ENCODE measurements at regions not wholly inside any gene's neighbourhood (a gene's known extent, or its start where the extent isn't known, plus 50 kb on each side); places are given as distances from the start of the nearest gene placed in this dataset.
"Not testable (repeated sequence)": the region's sequence is repeated elsewhere in the genome, so short reads cannot be mapped to it uniquely, and the experiment has no call there.

- DNase-seq = no peak
These were observed 129.2 kb upstream of the DUSP10 start for GRCh38 chr1:221871056-221871455.

DNA sequence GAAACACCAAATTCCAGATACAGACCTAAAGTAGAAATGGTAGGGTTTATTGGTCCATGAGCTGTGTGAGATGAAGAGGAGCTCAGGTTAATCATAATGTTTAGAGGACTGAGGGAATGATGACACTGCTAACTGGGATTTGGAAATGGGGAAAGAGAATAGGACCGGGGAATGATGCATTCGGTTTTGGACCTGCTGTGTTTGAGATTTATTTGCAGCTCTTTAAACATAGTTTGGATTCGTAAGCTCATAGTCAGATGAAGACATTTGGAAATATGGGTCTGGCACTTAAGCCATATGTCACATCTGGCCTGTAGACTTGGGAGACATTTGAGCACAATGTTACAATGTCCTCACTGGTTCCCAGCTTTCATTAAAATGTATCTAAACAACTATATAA is 127.9 kb upstream of the DUSP10 start:
- peak; percentile 85 for DNase-seq

GRCh38 chr1:221868593-221869303 is 126.9 kb upstream of the DUSP10 start:
- peak; percentile 93 for DNase-seq

- DNase-seq = no peak
These were observed 125.1 kb upstream of the DUSP10 start for GRCh38 chr1:221867003-221867402.

GRCh38 chr1:221865808-221866207 is 123.9 kb upstream of the DUSP10 start:
- no peak for DNase-seq

DNA sequence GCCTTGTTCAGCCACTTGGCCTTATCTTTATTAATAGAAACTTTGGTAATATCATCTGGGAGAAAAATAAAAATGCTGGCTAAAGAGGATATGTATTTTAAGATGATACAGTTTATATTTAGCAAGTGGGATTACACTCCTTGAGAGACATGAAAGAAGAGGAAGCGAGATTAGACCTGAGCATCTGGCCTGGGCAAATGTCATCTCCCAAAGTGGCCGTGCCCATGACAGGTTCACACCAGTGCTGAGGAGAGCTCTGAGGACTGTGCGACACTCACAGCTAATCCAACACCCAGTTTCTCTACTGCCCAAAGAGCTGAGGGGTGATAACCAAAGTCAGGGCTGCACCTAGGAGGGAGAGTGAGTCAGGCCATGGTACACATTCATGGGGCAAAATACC is 121.7 kb upstream of the DUSP10 start:
- DNase-seq = no peak

- DNase-seq = no peak
These were observed 121.1 kb upstream of the DUSP10 start for GRCh38 chr1:221862971-221863370.

DNA sequence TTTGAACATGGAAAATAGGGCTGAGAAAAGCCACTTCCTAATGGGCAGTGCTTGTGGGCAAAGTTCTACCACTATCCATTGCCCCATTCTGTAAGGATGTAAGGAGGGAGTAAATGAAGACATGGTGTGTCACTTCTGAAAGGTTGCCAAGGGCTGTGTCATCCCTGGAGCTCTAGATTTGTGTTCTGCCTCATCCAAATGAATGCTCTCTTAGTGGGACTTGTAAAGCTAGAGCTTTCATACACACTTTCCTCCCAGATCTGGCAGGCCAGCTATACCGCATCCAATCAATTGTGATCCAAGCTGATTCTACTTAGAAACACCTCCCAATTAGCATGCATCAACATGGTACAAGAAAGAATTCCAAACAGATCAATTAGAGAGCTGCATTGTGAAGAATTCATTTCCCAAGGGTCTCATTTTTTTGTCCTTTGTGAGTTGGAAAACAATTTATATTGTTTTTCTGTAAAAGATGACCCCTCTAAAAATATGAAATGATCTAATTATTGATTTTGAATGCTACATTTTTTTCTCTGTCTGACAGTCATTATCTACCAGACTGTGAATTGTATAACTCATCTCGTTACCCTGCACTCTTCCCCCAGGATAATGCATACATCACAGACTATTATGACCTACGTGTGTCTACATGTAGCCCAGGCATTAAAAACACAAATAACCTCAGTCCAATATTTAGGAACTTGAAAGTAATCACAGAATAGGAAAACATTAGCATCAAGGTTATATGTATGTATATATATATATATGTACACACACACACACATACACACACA is 117.1 kb upstream of the DUSP10 start:
- DNase-seq = peak; percentile 90

DNA sequence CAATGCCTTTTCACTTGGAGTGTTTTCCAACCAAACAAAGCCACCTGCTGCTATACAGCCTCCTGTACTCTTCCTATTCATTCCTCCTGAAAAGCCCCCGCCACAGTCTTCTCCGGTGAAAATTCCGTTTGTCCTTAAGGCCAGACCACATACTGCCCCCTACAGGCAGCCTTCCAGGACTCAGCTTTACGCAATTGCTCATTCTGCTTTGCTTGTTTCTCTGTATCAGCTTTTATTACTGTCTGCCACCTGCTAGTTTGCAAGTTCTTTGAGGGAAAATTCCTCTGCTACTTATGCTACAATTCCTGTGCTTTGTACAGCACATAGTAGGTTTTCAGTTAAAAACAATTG is 115.2 kb upstream of the DUSP10 start:
- not testable (repeated sequence) for DNase-seq

GRCh38 chr1:221856228-221857093 is 114.6 kb upstream of the DUSP10 start:
- peak; percentile 51 for DNase-seq

DNA sequence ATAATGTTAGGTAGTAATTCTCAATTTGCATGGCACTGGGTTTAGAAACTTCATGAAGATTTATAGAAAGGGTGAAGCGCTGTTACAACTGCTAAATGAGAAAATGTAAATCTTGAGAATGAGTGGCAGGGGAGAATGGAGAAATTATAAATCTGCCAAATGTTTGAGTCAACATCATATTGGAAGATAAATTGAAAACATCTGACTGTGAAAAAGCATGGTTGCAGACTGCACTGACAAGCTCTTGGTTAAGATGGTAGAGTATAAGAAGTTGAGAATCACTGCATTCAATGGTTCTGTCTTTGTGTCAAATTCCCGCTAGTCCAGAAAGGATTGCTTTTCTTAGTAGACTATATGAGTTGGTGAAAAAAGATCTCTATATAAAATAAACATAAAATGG is 113.3 kb upstream of the DUSP10 start:
- no peak for DNase-seq

DNA sequence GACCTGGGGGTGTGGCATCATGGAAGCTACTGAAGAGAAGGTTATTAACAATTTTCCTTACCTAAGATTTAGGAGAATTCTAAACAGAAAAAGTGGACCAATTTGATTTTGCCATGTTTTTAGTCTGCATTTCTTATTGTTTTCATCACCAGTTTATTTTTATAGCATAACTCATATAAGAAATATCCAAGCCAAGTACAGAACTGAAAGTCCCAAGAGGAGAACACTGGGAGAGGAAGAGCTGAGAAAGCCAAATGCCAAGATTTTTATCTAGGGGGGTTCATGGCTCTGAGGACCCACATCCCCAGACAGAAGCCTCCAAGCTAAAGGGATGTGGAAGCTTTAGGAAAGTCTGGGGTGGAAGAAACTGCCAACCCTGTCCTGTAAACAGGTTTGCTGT is 109.4 kb upstream of the DUSP10 start:
- peak; percentile 69 for DNase-seq

GRCh38 chr1:221850470-221851187 is 108.7 kb upstream of the DUSP10 start:
- no peak for DNase-seq

- no peak for DNase-seq
These were observed 108.0 kb upstream of the DUSP10 start for GRCh38 chr1:221849897-221850296.

DNA sequence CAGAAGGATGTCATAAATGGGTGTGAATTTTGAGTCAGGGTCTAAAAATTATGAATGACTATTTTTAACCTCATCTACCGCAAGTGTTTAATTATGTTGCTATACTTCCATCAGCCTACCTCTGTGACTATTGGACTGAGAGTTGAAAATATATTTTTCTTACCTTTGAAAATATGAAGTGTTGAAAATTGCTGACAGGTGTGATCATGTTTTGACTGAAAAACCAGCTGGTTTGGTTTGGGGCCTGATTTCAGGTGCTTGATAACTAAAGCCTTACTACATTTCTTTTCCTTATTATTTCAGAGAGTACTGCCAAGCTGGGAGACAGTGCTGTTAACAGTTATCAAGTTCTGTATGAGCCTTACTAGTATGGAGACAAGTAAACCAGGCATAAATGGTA is 107.2 kb upstream of the DUSP10 start:
- no peak for DNase-seq

DNA sequence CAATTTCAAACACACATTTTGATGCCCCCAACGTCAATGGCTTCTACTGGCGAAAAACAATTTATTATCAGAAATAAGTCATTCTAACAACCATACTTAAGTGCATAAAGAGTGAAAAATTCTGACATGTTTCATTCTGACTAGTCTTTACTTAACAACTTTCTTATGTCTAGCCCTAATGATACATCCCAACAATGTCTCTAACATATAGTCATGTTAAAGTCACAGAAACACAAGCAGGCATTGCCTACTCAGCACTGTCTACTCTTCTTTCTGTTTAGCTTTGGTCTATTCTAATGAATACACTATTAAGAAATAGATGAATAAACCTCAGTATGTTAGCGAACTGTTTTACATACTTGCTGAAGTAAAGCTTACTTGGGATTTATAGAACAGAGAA is 105.8 kb upstream of the DUSP10 start:
- no peak for DNase-seq

GRCh38 chr1:221845650-221846371 is 103.9 kb upstream of the DUSP10 start:
- peak; percentile 69 for DNase-seq

- no peak for DNase-seq
These were observed 100.1 kb upstream of the DUSP10 start for GRCh38 chr1:221841983-221842335.

DNA sequence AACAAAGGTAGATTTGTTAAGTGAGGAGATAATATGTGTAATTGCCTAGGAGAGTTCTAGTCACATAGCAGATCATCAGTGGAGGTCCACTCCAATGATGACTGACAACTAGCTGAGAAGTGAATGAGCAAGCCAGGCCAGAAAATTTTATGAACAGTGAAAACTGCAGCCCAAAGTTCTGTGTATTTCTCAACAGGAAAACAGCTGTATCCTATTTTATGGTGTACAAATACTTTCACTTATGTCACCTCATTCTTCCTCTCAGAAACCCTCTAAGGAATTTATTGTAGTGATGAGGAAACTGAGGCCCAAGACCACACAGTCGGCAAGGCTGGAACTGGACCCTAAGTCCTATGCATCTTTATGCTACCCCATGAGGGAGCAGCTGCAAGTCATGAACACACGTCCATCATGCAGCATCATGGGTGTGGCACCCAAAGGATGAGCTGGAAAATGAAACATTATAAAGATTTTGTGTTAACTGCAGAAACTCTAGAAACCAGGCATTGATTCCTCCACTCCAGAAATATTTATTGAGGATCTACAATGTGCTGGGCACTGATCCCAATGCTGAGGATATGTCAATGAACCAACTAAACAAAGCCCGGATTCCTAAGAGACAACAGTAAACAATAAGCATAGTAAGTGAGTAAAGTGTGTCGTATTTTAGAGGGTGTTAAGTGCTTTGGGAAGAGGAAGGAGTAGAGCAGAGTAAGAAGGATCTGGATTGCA is 99.5 kb upstream of the DUSP10 start:
- DNase-seq = no peak

DNA sequence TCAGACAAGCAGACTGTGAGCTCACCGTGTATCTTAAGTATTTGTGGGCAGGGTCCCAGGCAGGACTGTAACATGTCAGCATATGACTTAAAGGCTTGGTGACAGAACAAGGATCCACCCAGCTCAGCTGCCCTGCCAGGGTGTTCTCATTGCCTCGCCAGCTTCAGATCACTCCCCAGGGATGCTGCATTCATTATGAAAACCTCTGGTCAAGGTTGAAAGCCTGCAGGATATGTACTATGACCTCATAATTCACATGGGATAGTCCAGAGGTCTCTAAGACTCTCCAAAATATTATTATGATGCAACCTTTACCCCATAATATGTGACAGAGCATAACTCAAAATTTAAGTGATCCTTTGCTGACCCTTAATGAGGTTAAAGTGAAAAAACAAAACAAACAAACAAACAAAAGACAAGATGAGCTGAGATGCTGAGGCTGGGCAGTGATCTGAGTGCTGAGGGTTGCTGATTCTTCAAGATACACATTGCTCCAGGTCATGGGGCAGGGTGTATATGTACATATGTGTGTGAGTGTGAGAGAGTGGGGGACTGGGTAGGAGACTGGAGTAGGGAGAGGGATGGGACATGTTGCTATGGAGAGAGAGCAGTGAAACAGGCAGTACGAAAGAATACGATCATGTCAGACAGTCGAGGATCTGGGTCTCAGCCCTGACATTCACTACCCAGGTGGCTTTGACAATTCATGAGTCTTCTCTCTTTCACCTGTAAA is 98.8 kb upstream of the DUSP10 start:
- DNase-seq = peak; percentile 51

All from fibroblast of skin of back (primary cell).